IMR-90 (cell line): ENCODE measurements at regions not wholly inside any gene's neighbourhood (a gene's known extent, or its start where the extent isn't known, plus 50 kb on each side); places are given as distances from the start of the nearest gene placed in this dataset.

ENCODE experiments used
- ATAC-seq: fragments of 200-7000 bp; cut with Tn5 transposase; 2 replicates; pipeline ENCODE4 v1.9.1; 2020; ENCODE audit warnings: low read depth, mild to moderate bottlenecking, moderate library complexity
- BruUV-seq: library from RNA; stranded (reverse); fragments of 400-500 nt; replicated peaks from 2 replicates; lab custom pipeline; 2021; lab: Mats Ljungman, UMichigan
- CTCF ChIA-PET: fragments of 300-600 bp; formaldehyde crosslinking; extraction: SDS; loops from one replicate; lab custom pipeline; 2021; ENCODE audit warnings: antibody characterized with exemption; lab: Yijun Ruan, JAX
- POLR2A ChIA-PET: fragments of 300-600 bp; sonication (Branson Sonifier 250); formaldehyde crosslinking; loops from one replicate; lab custom pipeline; 2022; ENCODE audit warnings: antibody characterized with exemption; ENCODE audit not compliant: unreplicated experiment; lab: Charles Lee
- DNase-seq: peaks from one replicate; pipeline ENCODE4 v3.0.0; 2013
- H2AFZ ChIP-seq: replicated peaks from 2 replicates; pipeline ENCODE3; 2013; ENCODE audit warnings: low read length, mild to moderate bottlenecking; ENCODE audit not compliant: poor library complexity
- H2AK5ac ChIP-seq: 2 replicates; pipeline ENCODE4 v1.6.1; 2013; ENCODE audit warnings: low read depth, low read length, inconsistent platforms
- H2AK9ac ChIP-seq: replicated peaks from 2 replicates; pipeline ENCODE3; 2013; ENCODE audit warnings: mild to moderate bottlenecking, low read depth, low read length, moderate library complexity; ENCODE audit not compliant: poor library complexity
- H2BK120ac ChIP-seq: 2 replicates; pipeline ENCODE4 v1.6.1; 2013; ENCODE audit warnings: low read depth, low read length, inconsistent platforms
- H2BK15ac ChIP-seq: 3 replicates; pipeline ENCODE4 v1.6.1; 2013; ENCODE audit warnings: low read depth, low read length, inconsistent platforms
- H2BK20ac ChIP-seq: 2 replicates; pipeline ENCODE4 v1.6.1; 2013; ENCODE audit warnings: low read depth, mild to moderate bottlenecking, inconsistent platforms, low read length, moderate library complexity
- H2BK5ac ChIP-seq: 2 replicates; pipeline ENCODE4 v1.6.1; 2013; ENCODE audit warnings: mild to moderate bottlenecking, low read depth, low read length, inconsistent platforms; ENCODE audit not compliant: poor library complexity, severe bottlenecking
- H3K14ac ChIP-seq: replicated peaks from 2 replicates; pipeline ENCODE4 v1.6.1; 2013; ENCODE audit warnings: low read depth, low read length, inconsistent platforms
- H3K18ac ChIP-seq: 2 replicates; pipeline ENCODE4 v1.6.1; 2013; ENCODE audit warnings: low read depth, low read length, control low read depth
- H3K23ac ChIP-seq: 2 replicates; pipeline ENCODE4 v1.6.1; 2013; ENCODE audit warnings: low read depth, low read length, inconsistent platforms
- H3K27ac ChIP-seq: 2 replicates; pipeline ENCODE4 v1.5.1; 2013; ENCODE audit warnings: mild to moderate bottlenecking, control low read depth, low read length; ENCODE audit not compliant: insufficient read depth
- H3K27me3 ChIP-seq: 2 replicates; pipeline ENCODE4 v1.6.1; 2013; ENCODE audit warnings: low read length; ENCODE audit not compliant: control insufficient read depth, insufficient read depth
- H3K36me3 ChIP-seq: 2 replicates; pipeline ENCODE4 v1.6.1; 2013; ENCODE audit warnings: low read length, mixed read lengths; ENCODE audit not compliant: control insufficient read depth, insufficient read depth
- H3K4ac ChIP-seq: 2 replicates; pipeline ENCODE4 v1.6.1; 2013; ENCODE audit warnings: low read depth, low read length, inconsistent platforms
- H3K4me1 ChIP-seq: 2 replicates; pipeline ENCODE4 v1.6.1; 2013; ENCODE audit warnings: low read length, mixed read lengths; ENCODE audit not compliant: control insufficient read depth, insufficient read depth
- H3K4me2 ChIP-seq: 2 replicates; pipeline ENCODE4 v1.6.1; 2013; ENCODE audit warnings: low read depth, mild to moderate bottlenecking, control low read depth, low read length, moderate library complexity
- H3K4me3 ChIP-seq: 2 replicates; pipeline ENCODE4 v1.5.1; 2013; ENCODE audit warnings: low read depth, mild to moderate bottlenecking, control low read depth, low read length, moderate library complexity; ENCODE audit not compliant: insufficient read depth
- H3K56ac ChIP-seq: 2 replicates; pipeline ENCODE4 v1.6.1; 2013; ENCODE audit warnings: low read length, inconsistent platforms; ENCODE audit not compliant: insufficient read depth; ENCODE audit errors: extremely low read depth
- H3K79me1 ChIP-seq, 2 experiments: 2 replicates each; pipeline ENCODE4 v1.6.1; 2013; ENCODE audit warnings: low read length in 2 of 2, inconsistent platforms in 1 of 2, low read depth in 1 of 2
- H3K9ac ChIP-seq: 2 replicates; pipeline ENCODE4 v1.6.1; 2013; ENCODE audit warnings: low read depth, low read length, control low read depth
- H3K9me1 ChIP-seq: 2 replicates; pipeline ENCODE4 v1.6.1; 2013; ENCODE audit warnings: low read length, inconsistent platforms; ENCODE audit not compliant: insufficient read depth
- H3K9me3 ChIP-seq: 2 replicates; pipeline ENCODE4 v1.6.1; 2013; ENCODE audit warnings: low read length; ENCODE audit not compliant: control insufficient read depth, insufficient read depth
- H4K20me1 ChIP-seq: 2 replicates; pipeline ENCODE4 v1.6.1; 2013; ENCODE audit warnings: low read length, inconsistent platforms; ENCODE audit not compliant: insufficient read depth
- H4K5ac ChIP-seq: 2 replicates; pipeline ENCODE4 v1.6.1; 2013; ENCODE audit warnings: mild to moderate bottlenecking, low read depth, low read length, control low read depth
- H4K8ac ChIP-seq, 2 experiments: 2 replicates each; pipeline ENCODE4 v1.6.1; 2013; ENCODE audit warnings: low read depth in 2 of 2, low read length in 2 of 2, control low read depth in 1 of 2, inconsistent platforms in 1 of 2
- H4K91ac ChIP-seq: 2 replicates; pipeline ENCODE4 v1.6.1; 2013; ENCODE audit warnings: low read depth, low read length, inconsistent platforms; ENCODE audit not compliant: insufficient read depth
- CEBPB ChIP-seq: IDR thresholded peaks from 2 replicates; pipeline ENCODE4 v1.6.1; 2012; ENCODE audit warnings: low read depth, low read length, improper control_type of control experiment
- CTCF ChIP-seq: conservative IDR thresholded peaks from 2 replicates; pipeline ENCODE4 v1.5.1; 2012; ENCODE audit warnings: mild to moderate bottlenecking, low read depth, low read length, improper control_type of control experiment
- MAFK ChIP-seq: IDR thresholded peaks from 2 replicates; pipeline ENCODE4 v1.6.1; 2012; ENCODE audit warnings: low read depth, low read length, improper control_type of control experiment
- MAZ ChIP-seq: IDR thresholded peaks from 2 replicates; pipeline ENCODE4 v1.6.1; 2012; ENCODE audit warnings: low read depth, mild to moderate bottlenecking, low read length, improper control_type of control experiment, moderate library complexity, borderline replicate concordance
- POLR2A ChIP-seq: IDR thresholded peaks from 2 replicates; pipeline ENCODE4 v1.6.1; 2012; ENCODE audit warnings: mild to moderate bottlenecking, low read depth, low read length
- RAD21 ChIP-seq: IDR thresholded peaks from 2 replicates; pipeline ENCODE4 v1.6.1; 2012; ENCODE audit warnings: low read length, improper control_type of control experiment
- RFX5 ChIP-seq: IDR thresholded peaks from 2 replicates; pipeline ENCODE4 v1.8.0; 2012; ENCODE audit warnings: low read depth, mild to moderate bottlenecking, low read length, moderate library complexity
- USF2 ChIP-seq: fragments of 150-350 bp; IDR thresholded peaks from 2 replicates; pipeline ENCODE4 v1.6.1; 2017; ENCODE audit warnings: mild to moderate bottlenecking, antibody characterized with exemption, low read length, low read depth
- WGBS, 2 experiments: methylation state at CpG; one replicate each; pipeline versions ENCODE4 v1.1.5 to v1.1.7; 2013; ENCODE audit warnings: missing lambda C conversion rate in 2 of 2; ENCODE audit not compliant: insufficient read length in 1 of 2; ENCODE audit errors: extremely low coverage in 2 of 2; 5-methylcytosine and 5-hydroxymethylcytosine counted together
- dilution Hi-C: fragments of 300-500 bp; cut with HindIII; formaldehyde crosslinking; loops from one replicate; pipeline ENCODE4 v1.14.3; 2018; ENCODE audit warnings: low sequenced_read_pairs; ENCODE audit not compliant: unreplicated experiment
- in situ Hi-C: fragments of 300-500 bp; cut with MboI; formaldehyde crosslinking; loops from 3 replicates; pipeline ENCODE4 v1.14.3; 2019; ENCODE audit warnings: low sequenced_read_pairs, inconsistent platforms, mixed read lengths
- intact Hi-C: fragments of 100-400 bp; cut with micrococcal nuclease; formaldehyde crosslinking; loops from 2 replicates; pipeline ENCODE4 v1.10.0; 2022

- WGBS, 2 experiments = no CpG with 5 or more reads among the region's 15 CpGs
- no TSS peak for BruUV-seq
These were observed 201.0 kb upstream of the SALL3 start for GRCh38 chr18:78778651-78779050.

More at GRCh38 chr18:78778651-78779050, 201.0 kb upstream of the SALL3 start:
- H2BK15ac ChIP-seq = no peak overlapping the region
- no peak overlapping the region for H4K91ac ChIP-seq
- no peak overlapping the region for H2AK9ac ChIP-seq
- no peaks in the 10 kb centered on the region for H4K20me1 ChIP-seq
- H3K14ac ChIP-seq = no peak overlapping the region
- H2AK5ac ChIP-seq = no peak overlapping the region
- peaks cover 48% of the 10 kb centered on the region for H3K9me3 ChIP-seq
- no peaks in the 10 kb centered on the region for H3K9me1 ChIP-seq
- H3K23ac ChIP-seq = no peak overlapping the region
- no peak for DNase-seq
- no peak overlapping the region for H3K4me3 ChIP-seq
- H3K4ac ChIP-seq = no peak overlapping the region
- POLR2A ChIA-PET = no interaction called here
- TF ChIP-seq USF2 (no peak), POLR2A (no peak), CTCF (no peak), MAZ (no peak), CEBPB (no peak), RFX5 (no peak), MAFK (no peak), RAD21 (no peak)
- H4K5ac ChIP-seq = no peak overlapping the region
- H2BK120ac ChIP-seq = no peak overlapping the region
- intact Hi-C loops = no loop called here
- H3K56ac ChIP-seq = no peak overlapping the region
- H3K36me3 ChIP-seq = no peaks in the 10 kb centered on the region
- H3K9ac ChIP-seq = no peak overlapping the region
- H3K4me1 ChIP-seq = no peaks in the 10 kb centered on the region
- no peak overlapping the region for H4K8ac ChIP-seq
- dilution Hi-C loops = no loop called here
- no peaks in the 10 kb centered on the region for H3K79me1 ChIP-seq
- no peak overlapping the region for H2BK5ac ChIP-seq
- CTCF ChIA-PET = no interaction called here
- no peak overlapping the region for H2AFZ ChIP-seq
- H3K18ac ChIP-seq = no peak overlapping the region
- in situ Hi-C loops = no loop called here
- no peaks in the 10 kb centered on the region for H3K27me3 ChIP-seq
- H3K27ac ChIP-seq = no peak overlapping the region
- no peak overlapping the region for H3K4me2 ChIP-seq
- no peak overlapping the region for H2BK20ac ChIP-seq
- no peak for ATAC-seq
